HG03095 (cell line): ENCODE measurements at regions not wholly inside any gene's neighbourhood (a gene's known extent, or its start where the extent isn't known, plus 50 kb on each side); places are given as distances from the start of the nearest gene placed in this dataset.
A peak's percentile ranks its signal among the peaks of the same experiment; 100 is the strongest.

ENCODE experiments used
- ATAC-seq: cut with Tn5 transposase; IDR thresholded peaks from one replicate; pipeline ENCODE4 v1.9.1; 2021; ENCODE audit warnings: moderate library complexity; ENCODE audit not compliant: unreplicated experiment

- no peak for ATAC-seq
Observed at GRCh38 chr4:184575306-184575705, 73.9 kb downstream of the CASP3 start.

- no peak for ATAC-seq
Observed at GRCh38 chr4:184574861-184575260, 74.4 kb downstream of the CASP3 start.

- no peak for ATAC-seq
Observed at GRCh38 chr4:184573701-184574100, 75.5 kb downstream of the CASP3 start.

GRCh38 chr4:184568770-184569169 is 80.5 kb downstream of the CASP3 start:
- no peak for ATAC-seq

GRCh38 chr4:184563621-184564020 is 85.6 kb downstream of the CASP3 start:
- no peak for ATAC-seq

- no peak for ATAC-seq
Observed at GRCh38 chr4:184558996-184559395, 84.6 kb upstream of the IRF2 start.

- no peak for ATAC-seq
Observed at GRCh38 chr4:184553891-184554290, 79.5 kb upstream of the IRF2 start.

- ATAC-seq: no peak
Observed at GRCh38 chr4:184550476-184550875, 76.1 kb upstream of the IRF2 start.

- no peak for ATAC-seq
Observed at GRCh38 chr4:184548648-184549341, 74.4 kb upstream of the IRF2 start.

- ATAC-seq: no peak
Observed at GRCh38 chr4:184548316-184548647, 73.9 kb upstream of the IRF2 start.

GRCh38 chr4:184544788-184545409 is 70.5 kb upstream of the IRF2 start:
- ATAC-seq: no peak

- no peak for ATAC-seq
Observed at GRCh38 chr4:184541907-184542306, 67.6 kb upstream of the IRF2 start.

GRCh38 chr4:184540307-184540706 is 66.0 kb upstream of the IRF2 start:
- no peak for ATAC-seq

GRCh38 chr4:184538023-184538599 is 63.8 kb upstream of the IRF2 start:
- peak; percentile 48 for ATAC-seq

GRCh38 chr4:184537269-184538022 is 63.1 kb upstream of the IRF2 start:
- peak; percentile 47 for ATAC-seq

GRCh38 chr4:184536881-184537248 is 62.5 kb upstream of the IRF2 start:
- no peak for ATAC-seq

- no peak for ATAC-seq
Observed at GRCh38 chr4:184536065-184536880, 61.9 kb upstream of the IRF2 start.

GRCh38 chr4:184534511-184535391 is 60.4 kb upstream of the IRF2 start:
- ATAC-seq: peak; percentile 53

GRCh38 chr4:184533908-184534307 is 59.6 kb upstream of the IRF2 start:
- ATAC-seq: no peak

- ATAC-seq: no peak
Observed at GRCh38 chr4:184531008-184531407, 56.7 kb upstream of the IRF2 start.
